Endothelial cell (in vitro differentiated cells): ENCODE measurements at regions not wholly inside any gene's neighbourhood (a gene's known extent, or its start where the extent isn't known, plus 50 kb on each side); places are given as distances from the start of the nearest gene placed in this dataset.

ENCODE experiments used
- DNase-seq: peaks from one replicate; pipeline ENCODE4 v3.0.0; 2021; ENCODE audit warnings: low spot score
- H3K27ac Mint-ChIP-seq: one replicate; pipeline ENCODE4 v1.8.0; 2021; ENCODE audit warnings: mixed read lengths, inconsistent platforms; ENCODE audit not compliant: unreplicated experiment
- H3K27me3 Mint-ChIP-seq: one replicate; pipeline ENCODE4 v1.8.0; 2021; ENCODE audit warnings: mild to moderate bottlenecking, moderate library complexity, mixed read lengths, inconsistent platforms; ENCODE audit not compliant: unreplicated experiment
- H3K36me3 Mint-ChIP-seq: one replicate; pipeline ENCODE4 v1.8.0; 2021; ENCODE audit warnings: mild to moderate bottlenecking, low read depth, mixed read lengths, inconsistent platforms; ENCODE audit not compliant: unreplicated experiment
- H3K4me1 Mint-ChIP-seq: one replicate; pipeline ENCODE4 v1.8.0; 2021; ENCODE audit warnings: mild to moderate bottlenecking, mixed read lengths, inconsistent platforms; ENCODE audit not compliant: unreplicated experiment
- H3K4me3 Mint-ChIP-seq: one replicate; pipeline ENCODE4 v1.8.0; 2021; ENCODE audit warnings: mild to moderate bottlenecking, mixed read lengths, inconsistent platforms; ENCODE audit not compliant: unreplicated experiment
- H3K9me3 Mint-ChIP-seq: one replicate; pipeline ENCODE4 v1.8.0; 2021; ENCODE audit warnings: mixed read lengths, inconsistent platforms; ENCODE audit not compliant: unreplicated experiment
- TF ChIP-seq, protein P1 (sequence below): fragments of 200-600 bp; sonication (generic); IDR thresholded peaks from one replicate; pipeline ENCODE4 v1.5.0; 2021; ENCODE audit warnings: antibody characterized with exemption; ENCODE audit not compliant: unreplicated experiment

GRCh38 chr20:41902346-41902745 is 284.2 kb upstream of the CHD6 start:
- peaks cover 5% of the 10 kb centered on the region for H3K9me3 Mint-ChIP-seq
- TF ChIP-seq, protein P1, sequence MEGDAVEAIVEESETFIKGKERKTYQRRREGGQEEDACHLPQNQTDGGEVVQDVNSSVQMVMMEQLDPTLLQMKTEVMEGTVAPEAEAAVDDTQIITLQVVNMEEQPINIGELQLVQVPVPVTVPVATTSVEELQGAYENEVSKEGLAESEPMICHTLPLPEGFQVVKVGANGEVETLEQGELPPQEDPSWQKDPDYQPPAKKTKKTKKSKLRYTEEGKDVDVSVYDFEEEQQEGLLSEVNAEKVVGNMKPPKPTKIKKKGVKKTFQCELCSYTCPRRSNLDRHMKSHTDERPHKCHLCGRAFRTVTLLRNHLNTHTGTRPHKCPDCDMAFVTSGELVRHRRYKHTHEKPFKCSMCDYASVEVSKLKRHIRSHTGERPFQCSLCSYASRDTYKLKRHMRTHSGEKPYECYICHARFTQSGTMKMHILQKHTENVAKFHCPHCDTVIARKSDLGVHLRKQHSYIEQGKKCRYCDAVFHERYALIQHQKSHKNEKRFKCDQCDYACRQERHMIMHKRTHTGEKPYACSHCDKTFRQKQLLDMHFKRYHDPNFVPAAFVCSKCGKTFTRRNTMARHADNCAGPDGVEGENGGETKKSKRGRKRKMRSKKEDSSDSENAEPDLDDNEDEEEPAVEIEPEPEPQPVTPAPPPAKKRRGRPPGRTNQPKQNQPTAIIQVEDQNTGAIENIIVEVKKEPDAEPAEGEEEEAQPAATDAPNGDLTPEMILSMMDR = no peak
- H3K36me3 Mint-ChIP-seq = no peaks in the 10 kb centered on the region
- no peaks in the 10 kb centered on the region for H3K4me1 Mint-ChIP-seq
- no peak overlapping the region for H3K4me3 Mint-ChIP-seq
- H3K27ac Mint-ChIP-seq = no peak overlapping the region
- peaks cover 3% of the 10 kb centered on the region for H3K27me3 Mint-ChIP-seq
- no peak for DNase-seq

DNA sequence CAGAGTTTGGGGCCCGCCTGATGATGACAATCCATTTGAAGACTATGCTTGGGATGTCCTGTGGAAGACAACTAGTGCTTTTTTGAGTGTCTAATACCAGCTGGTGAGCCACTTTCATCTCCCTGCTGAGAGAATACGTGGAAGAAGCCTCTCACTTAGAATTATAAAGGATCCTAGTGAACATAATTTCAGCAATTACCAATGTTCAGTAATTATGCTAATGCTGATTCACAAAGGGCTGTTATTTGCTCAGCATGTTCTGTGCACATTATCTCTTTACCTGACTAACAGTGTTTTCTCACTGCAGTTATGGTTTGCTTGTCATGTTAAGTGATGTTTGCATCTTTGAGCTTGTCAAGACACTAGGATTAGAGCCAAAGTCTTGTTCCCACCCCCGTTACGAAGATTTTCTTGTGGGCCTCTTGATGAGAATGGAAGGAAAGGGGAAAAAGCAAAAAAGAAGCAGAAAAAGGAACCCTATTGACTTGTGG is 282.1 kb upstream of the CHD6 start:
- H3K4me3 Mint-ChIP-seq = no peak overlapping the region
- H3K27ac Mint-ChIP-seq = no peak overlapping the region
- no peaks in the 10 kb centered on the region for H3K4me1 Mint-ChIP-seq
- TF ChIP-seq, protein P1 = no peak
- H3K9me3 Mint-ChIP-seq = peaks cover 15% of the 10 kb centered on the region
- peaks cover 3% of the 10 kb centered on the region for H3K27me3 Mint-ChIP-seq
- DNase-seq = no peak
- no peaks in the 10 kb centered on the region for H3K36me3 Mint-ChIP-seq

- Mint-ChIP-seq H3K27ac (no peak overlapping the region), H3K9me3 (peaks cover 18% of the 10 kb centered on the region), H3K36me3 (peaks cover 4% of the 10 kb centered on the region), H3K4me1 (no peaks in the 10 kb centered on the region), H3K4me3 (no peak overlapping the region), H3K27me3 (peaks cover 3% of the 10 kb centered on the region)
- TF ChIP-seq, protein P1 = no peak
- no peak for DNase-seq
These were observed 279.5 kb upstream of the CHD6 start for GRCh38 chr20:41897708-41898107.

- TF ChIP-seq, protein P1 = no peak
- peaks cover 23% of the 10 kb centered on the region for H3K9me3 Mint-ChIP-seq
- peaks cover 3% of the 10 kb centered on the region for H3K27me3 Mint-ChIP-seq
- no peaks in the 10 kb centered on the region for H3K4me1 Mint-ChIP-seq
- no peak for DNase-seq
- no peak overlapping the region for H3K4me3 Mint-ChIP-seq
- no peak overlapping the region for H3K27ac Mint-ChIP-seq
- peaks cover 4% of the 10 kb centered on the region for H3K36me3 Mint-ChIP-seq
These were observed 277.3 kb upstream of the CHD6 start for GRCh38 chr20:41895241-41896032.

GRCh38 chr20:41894255-41894963 is 276.2 kb upstream of the CHD6 start:
- Mint-ChIP-seq H3K27ac (no peak overlapping the region), H3K4me1 (no peaks in the 10 kb centered on the region), H3K36me3 (peaks cover 4% of the 10 kb centered on the region), H3K9me3 (peaks cover 23% of the 10 kb centered on the region), H3K27me3 (peaks cover 3% of the 10 kb centered on the region), H3K4me3 (peak overlapping the region; percentile 8)
- TF ChIP-seq, protein P1 = no peak
- DNase-seq = no peak
